ENCODE measurements at regions not wholly inside any gene's neighbourhood (a gene's known extent, or its start where the extent isn't known, plus 50 kb on each side); places are given as distances from the start of the nearest gene placed in this dataset.

DNA sequence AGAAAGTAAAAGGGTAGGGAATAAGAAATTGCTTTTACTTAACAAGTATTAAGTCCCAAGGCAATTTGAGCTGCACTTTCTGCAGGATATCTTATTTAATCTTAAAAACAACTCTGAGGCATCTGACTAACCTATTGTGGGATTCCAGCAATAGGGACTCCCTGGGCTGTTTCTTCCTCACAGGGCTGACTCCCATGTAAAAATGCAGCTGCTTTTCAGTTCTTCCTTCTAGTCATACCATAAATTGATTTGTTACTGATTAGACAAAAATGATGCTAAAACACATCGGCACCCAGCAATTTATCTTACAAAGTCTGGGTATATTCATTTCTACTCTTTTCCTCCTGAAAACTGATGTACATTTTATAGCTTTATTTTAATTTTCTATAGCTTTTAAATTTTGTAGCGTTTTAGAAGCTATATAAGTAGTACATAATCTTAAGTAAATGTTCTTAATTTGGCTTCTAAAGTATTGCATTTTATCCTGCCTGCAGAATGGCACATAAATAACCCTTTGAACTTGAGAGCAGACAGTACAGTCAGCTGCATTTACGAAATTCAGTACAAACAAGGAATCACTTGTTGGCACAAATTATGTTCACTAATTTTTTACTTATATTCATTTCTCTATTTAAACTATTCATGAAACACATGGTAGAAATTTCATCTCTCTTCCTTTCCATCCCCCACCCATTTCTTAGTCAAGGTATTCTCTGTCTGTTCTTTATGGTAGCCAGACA is 102.4 kb upstream of the FRY start:
- DNase-seq (ENCODE audit: low spot score) = no peak

DNA sequence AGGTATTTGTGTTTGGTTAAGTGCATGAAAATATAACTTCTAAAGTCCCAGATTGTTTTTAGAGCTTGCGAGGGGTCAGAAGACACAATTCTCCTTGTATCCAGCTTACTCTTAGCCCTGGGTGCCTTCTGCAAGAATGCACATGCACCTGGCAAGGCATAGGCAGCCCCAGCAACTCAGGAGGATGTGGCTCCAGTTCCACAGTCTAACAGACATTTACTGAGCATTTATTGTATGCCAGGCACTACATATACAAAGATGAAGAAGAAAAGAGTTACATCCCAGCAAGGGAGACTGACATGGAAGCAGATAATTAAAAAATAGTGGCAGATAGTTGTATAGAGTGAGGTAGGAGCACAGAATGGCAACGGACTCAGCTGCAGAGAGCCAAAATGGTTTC is 101.1 kb upstream of the FRY start:
- no peak for DNase-seq (ENCODE audit: low spot score)

DNA sequence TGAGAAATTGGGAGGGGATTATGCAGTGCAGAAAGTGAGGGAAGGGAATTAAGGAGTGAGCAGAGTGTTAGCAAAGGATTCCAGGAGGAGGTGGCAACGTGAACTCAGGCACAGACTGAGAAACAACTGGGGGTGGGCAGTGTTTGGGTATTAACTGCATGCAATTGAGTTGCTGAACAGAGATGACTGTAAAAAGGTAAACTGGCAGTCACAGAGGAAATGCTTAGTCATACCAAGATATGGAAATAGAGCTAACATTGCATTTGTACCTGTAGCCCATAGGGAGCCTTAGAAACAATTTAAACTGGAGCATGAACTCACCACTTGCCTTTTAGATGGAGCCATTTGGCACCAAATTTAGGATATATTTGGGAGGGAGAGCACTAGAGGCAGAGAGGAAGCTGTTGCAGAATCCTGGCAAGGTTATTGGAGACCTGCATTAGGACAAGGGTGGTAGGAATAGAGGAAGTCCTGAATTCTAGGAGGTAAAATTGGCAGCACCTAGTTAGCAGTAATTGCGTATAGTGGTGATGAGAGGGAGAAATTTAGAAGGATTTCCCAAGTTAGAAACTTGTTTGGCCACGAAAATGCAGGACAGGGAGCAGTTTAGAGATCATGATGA is 100.6 kb upstream of the FRY start:
- no peak for DNase-seq (ENCODE audit: low spot score)

DNA sequence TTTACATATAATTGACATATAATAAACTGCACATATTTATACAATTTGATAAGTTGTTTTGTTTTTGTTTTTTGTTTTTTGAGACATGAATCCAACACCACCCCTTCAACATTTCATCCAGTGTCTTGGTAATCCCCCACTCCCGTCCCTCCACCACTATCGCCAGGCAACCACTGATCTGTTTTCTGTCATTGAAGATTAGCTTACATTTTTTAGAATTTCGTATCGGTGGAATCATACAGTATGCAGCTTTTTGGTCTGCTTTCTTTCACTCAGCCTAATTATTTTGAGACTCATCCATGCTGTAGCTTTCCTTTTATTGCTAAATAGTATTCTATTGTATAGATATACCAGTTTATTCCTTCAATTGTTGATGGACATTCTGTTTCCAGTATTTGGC is 94.1 kb upstream of the FRY start:
- DNase-seq (ENCODE audit: low spot score) = no peak

DNA sequence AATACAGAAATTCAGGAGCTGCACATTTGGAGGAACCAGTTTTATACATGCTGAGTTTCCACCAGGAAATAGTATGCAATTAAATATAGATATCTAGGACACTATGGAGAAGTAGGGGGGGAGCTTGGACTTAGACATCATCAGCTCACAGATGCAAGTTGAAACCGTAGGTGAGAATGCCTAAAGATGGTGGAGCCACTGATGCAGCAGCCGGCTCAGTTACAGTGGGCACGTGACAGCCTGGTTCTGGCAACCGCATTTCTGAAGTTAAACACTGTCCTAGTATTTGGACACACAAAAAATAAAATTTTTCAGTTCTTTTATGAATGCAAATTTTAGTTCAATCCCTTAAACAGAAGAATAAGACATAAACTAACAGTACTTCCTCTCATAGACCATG is 91.5 kb upstream of the FRY start:
- DNase-seq (ENCODE audit: low spot score) = no peak

DNA sequence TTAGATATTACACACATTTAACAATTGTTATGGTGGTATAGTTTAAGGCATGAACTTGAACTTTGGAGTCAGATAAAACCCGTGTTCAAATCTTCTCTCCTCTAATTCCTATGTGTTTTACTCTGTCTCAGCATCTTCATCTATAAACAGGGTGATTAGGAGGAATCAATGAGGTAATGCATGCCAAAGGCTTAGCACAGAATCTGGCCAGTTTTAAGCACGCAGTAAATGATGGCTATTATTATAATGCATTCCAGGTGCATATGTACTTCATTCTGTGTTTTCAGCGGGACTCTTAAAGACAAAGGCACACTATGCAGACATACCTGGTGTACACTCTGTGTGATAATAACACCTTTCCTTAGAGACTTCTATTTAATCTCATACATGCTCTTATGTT is 88.0 kb upstream of the FRY start:
- no peak for DNase-seq (ENCODE audit: low spot score)

DNA sequence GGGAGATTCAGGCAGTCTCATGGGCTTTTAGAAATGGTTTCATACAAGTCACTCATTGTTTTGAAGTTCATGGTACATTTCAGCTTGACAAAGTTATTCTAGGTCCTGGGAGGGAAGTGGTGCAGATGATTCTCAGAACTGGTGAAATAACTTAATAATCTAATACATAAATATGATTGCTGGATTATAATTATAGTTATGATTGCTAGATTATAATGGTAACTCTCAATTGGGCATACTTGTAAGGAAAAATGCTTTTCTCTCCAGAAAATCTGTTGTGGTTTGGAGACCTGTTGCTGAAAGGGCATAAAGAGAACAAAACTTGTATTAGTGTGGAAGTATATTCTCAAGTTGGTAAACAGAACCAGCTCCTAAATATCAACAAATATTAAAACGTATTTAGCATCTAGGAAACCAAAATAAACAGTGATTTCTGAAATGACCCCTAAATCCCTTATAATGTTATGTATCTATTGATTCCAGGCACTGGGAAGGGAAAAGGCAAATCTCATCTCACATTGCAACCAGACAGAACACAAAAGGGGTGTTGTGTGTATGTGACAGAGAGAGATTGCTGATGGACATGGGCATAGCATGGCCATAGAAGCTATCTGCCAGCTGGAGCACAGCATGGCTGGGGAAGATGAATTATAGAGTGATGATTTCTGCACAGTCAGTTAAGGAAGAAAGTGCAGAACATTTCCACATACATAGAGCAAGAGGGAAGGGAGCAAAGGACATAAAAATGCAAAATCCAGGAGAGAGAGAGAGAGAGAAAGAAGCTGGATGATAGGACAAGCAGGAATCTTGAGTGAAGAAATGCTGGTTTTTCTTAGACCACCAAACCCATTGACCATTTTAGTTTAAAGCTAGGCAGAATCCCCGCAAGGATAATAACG is 87.1 kb upstream of the FRY start:
- no peak for DNase-seq (ENCODE audit: low spot score)

DNA sequence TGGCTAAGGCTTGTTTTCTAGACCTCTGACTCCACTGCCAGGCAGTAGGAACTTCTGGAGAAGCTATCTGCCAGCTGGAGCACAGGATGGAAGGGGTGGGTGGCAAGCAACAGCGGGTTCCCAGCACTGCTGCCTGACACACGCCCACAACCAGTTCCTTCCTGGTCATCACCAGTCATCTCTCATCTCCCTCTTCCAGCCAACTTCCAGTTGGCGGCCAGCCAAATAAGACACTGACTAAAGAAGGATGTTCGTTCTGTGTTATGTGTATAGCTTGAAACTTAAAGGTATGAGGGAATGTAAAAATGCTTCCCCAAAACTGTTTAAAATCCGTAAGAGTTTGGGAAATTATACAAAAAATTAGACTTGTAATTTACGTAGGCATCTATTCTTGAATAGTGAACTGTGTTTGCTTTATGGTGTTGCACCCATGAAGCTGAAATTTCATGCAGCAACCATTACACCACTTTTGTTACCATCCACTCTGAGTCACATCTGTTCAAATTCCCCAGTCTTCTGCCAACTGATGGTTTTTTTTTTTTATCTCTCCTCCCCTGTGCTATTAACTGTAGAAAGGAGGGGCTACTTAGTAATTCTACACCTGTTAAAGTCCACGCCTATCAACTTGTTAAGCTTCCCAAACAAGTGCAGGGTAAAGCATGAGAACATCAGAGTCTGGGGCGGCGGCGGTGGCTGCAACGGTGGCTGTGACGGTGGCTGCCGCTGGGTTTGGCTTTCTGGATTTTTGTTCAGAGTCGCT is 86.2 kb upstream of the FRY start:
- DNase-seq (ENCODE audit: low spot score) = peak; percentile 63

DNA sequence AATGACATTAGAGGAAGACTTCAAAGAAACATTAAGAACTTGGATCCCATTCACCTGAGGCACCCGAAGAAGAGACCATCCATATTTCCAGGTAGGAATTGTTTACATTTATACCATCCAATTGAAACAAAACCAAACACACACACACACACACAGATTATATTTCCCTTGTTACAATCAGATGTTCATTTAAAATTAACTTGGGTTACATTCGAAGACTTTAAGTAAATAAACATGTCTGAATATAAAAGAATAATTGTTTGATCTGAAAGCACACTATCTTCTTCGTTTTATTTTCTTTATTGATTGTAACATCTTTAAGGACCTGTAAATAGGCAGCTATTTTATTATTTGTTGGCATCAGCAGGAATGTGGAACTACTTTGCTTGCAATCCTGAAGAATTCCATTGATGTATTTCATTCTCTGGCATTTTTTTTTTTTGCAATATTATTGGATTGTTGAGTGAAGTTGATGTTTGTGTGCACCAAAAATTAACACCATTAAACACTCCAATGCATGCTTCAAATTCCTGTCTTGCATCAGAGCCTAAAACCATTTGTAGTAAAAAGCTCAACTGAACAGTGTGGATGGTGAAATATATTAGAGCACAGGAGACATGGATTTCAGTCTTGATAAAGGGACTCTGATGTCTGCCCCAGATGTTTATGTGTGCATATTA is 85.3 kb upstream of the FRY start:
- DNase-seq (ENCODE audit: low spot score) = no peak

DNA sequence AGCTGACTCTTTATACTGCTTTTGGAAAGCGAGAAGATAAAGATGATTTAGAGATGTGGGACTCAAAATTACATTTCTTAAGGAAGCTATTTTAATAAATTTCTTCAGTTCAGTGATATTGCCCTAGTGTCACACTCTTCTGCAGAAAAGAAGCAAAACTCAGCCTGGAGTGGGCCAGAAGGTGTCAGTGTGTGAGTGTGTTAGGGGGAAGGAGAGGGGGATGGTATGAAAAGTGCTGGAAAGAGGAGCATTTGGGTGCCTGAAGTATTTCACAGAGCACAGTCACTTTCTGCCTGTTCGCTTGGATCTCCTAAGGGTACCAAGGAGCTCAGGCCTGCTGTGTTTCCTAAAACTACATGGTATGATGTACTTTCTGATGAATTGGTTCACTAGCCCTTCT is 84.5 kb upstream of the FRY start:
- no peak for DNase-seq (ENCODE audit: low spot score)

DNA sequence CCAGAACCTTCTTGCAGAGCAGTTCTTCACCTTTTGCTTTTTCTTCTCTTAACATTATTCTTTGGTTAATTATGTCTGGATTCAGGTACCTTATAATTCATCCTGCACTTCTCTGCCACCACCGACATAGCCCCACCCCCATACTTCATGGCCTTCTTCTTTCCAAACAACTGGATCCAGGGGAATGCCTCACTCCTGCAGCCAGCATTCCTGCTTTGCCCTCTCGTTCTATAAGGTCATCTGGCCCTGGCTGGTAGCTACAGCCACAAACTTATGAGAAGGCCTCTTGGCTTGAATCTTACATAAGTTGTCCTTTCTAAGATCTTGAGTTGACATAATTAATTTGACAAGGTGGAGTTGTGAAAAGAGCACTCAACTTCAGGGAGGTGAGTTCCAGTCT is 84.1 kb upstream of the FRY start:
- no peak for DNase-seq (ENCODE audit: low spot score)

DNA sequence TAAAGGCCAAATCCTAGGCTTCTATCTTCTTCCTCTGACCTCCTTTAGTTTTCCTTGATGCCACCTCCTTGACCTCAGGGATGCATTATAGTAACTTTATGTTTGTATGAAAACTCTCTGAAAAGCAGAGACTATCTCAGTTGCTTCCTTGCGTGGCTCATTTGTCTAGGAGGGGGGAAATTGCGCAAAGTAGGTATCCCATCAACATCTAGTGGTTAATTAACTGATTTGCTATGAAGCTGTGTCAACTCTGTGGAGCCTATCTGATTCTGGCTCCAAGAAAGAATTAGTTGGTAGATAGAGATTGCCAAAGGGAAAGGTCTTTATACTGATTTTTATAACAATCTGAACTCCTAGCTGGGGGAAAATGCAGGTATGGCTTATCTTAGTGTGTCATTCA is 82.1 kb upstream of the FRY start:
- no peak for DNase-seq (ENCODE audit: low spot score)

DNA sequence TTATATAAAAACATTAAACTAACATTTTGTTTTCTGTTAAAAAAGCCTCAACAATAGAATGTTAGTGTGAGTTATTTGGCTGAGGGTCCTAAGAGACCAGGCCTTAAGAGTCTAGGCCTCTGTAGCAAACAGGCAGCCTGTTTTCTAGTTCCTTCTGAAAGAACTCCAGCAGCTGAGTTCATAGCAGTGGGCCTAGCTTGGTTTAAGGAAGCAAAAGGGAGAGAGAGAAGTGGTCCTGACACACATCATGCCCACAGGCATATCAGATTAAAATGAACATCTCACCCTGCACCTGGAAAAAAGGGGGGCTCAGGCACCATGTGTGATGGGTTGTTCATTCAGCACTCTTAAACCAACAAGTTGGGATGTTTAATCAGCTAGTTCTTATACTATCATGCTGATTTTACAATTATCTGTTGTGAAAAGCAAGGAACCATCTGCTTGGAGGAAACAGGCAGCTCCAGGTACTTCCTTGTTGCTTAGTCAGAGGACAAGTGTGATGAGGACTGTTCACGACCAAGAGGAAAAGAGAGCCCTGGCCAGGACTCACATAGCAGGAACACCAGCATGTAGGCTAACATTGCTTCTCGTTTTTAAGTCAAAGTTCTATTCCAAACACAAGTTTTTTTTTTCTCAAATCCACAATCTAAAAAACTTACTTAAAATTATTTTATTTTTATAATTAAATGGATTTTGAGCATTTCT is 81.3 kb upstream of the FRY start:
- DNase-seq (ENCODE audit: low spot score) = no peak

DNA sequence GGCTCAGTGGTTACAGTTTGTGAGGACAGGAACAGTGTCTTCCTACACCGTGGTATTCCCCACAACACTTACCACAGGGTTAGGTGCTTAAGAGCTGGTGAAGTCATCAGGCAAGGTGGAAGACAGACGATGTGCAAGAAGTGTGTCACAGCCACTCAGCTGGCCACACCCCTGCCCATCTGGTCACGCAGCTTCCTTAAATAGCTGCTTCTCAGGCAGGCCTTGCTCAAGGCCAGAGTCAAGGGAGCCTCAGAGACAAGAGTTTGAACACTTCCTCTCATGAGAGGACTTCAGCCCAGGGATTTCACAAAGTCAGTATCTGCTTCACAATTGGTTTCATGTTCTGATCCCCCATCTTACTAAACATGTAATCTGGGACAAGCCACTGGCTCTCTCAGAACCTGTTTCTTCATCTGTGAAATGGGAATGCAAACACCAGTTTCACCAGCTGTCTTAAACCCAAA is 80.3 kb upstream of the FRY start:
- peak; percentile 67 for DNase-seq (ENCODE audit: low spot score)

DNA sequence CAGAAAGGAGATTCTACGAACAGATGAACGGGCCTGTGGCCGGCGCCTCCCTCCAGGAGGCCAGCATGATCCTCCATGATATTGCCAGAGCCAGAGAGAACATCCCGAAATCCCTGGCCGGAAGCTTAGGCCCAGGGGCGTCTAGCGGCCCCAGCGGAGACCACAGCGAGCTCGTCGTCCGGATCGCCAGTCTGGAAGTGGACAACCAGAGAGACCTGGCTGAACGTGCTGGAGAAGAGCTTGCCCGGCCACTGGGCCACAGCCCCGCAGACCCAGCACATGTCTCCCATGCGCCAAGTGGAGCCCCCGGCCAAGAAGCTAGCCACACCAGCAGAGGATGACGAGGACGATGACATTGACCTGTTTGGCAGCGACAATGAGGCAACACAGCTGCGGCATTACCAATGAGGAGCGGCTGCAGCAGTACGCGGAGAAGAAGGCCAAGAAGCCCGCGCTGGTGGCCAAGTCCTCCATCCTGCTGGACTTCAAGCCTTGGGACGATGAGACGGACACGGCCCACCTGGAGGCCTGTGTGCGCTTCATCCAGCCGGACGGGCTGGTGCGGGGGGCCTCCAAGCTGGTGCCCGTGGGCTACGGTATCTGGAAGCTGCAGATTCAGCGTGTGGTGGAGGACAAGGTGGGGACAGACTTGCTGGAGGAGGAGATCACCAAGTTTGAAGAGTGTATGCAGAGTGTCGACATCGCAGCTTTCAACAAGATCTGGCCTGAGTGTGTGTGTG is 78.8 kb upstream of the FRY start:
- DNase-seq (ENCODE audit: low spot score) = no peak

DNA sequence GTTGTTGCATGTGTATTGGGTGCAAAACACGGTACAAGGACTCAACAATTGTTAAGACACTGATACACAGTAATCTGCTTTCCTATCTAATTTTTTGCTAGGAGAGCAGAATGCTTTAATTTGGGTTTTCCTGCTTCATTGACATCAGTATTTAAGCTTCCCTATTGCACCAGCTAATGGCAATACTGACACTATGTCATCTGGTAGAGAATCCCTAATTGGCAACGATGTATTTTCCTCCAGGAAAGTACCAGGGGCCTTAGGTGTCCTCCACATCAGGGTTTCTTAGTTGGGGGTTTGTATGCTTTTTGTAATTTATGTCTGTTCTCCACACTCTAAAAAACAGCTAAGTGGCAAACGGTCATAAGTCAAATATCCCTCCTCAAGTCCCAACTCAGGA is 76.5 kb upstream of the FRY start:
- no peak for DNase-seq (ENCODE audit: low spot score)

DNA sequence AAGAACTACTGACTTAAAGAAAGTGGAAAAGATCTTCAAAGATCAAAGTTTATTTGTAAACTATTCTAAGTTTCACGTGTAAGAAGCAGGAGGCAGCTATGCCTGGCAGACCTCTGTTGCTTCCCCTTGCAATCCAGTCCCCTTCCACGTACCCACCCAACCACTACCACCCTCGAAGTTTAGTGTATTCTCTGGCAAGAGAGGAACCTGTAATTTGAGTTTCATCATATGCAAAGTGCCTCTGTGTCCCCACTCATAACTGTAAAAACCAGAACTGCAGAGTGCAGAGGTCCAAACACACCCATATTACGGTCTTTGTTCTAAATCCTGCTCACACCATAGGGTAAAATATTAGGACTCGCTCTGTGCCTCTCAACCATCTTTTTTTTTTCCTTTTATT is 75.8 kb upstream of the FRY start:
- no peak for DNase-seq (ENCODE audit: low spot score)

DNA sequence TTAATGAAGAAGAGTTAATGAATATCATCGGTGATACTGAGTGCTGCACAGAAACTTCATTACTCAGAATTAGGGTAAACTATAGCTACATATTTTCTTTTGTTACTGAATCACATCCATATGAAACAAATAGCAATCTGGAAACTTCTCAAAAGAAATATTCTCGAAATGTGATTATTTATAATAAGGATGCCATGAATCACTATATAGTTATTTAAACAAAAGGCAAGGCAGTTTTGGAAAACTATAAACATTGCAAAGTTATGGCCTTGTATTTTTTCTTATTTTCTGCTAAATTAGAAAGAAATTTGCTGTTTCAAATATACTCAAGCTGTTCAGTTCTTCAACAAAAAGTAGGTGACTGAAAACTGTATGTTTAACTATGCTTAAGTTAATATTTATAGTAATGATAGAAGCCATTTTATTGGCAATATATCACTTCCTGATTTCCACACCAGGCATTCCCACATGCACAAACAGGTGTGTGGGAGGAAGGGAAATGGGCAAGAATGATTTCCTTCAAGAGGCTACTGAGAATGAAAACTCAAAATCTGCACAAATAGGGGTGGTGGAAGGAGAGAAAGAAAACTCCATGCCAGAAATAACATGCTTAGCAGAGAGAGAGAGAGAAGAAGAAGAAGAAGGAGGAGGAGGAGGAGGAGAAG is 74.5 kb upstream of the FRY start:
- no peak for DNase-seq (ENCODE audit: low spot score)

DNA sequence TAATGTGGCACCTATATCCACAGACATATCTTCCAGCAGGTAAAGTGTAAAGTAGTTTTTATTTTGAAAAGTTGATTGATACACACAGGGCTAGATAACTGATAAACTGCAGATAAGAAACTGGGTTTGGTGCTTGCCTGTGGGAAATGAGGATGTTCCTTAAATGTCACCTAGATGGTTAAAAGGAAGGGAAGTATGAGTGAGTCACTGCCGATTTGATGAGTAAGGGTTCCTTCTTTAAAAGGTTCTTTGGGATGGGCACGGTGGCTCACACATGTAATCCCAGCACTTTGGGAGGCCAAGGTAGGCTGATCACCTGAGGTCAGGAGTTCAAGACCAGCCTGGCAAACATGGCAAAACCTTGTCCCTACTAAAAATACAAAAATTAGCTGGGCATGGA is 73.8 kb upstream of the FRY start:
- no peak for DNase-seq (ENCODE audit: low spot score)

Data from mucosa of gallbladder (tissue), 1 donor.